ENCODE measurements at regions not wholly inside any gene's neighbourhood (a gene's known extent, or its start where the extent isn't known, plus 50 kb on each side); places are given as distances from the start of the nearest gene placed in this dataset.
"Not testable (repeated sequence)": the region's sequence is repeated elsewhere in the genome, so short reads cannot be mapped to it uniquely, and the experiment has no call there.

GRCh38 chr22:41023299-41023623 is 69.1 kb upstream of the EP300 start:
- Histone ChIP-seq H3K4me3 (no peak overlapping the region), H3K36me3 (ENCODE audit: low read depth) (no peaks in the 10 kb centered on the region), H3K9me3 (no peaks in the 10 kb centered on the region), H3K4me1 (ENCODE audit: low read depth) (peaks cover 6% of the 10 kb centered on the region)
- intact Hi-C loops (cut with DNase I, micrococcal nuclease) = loop anchor here in 1 of 2 donors (10.0 kb wide), 2 partner anchors 68 to 72 kb away; partner anchors contain the start of genes EP300 and RBX1
- no peak for ATAC-seq
- no peak for DNase-seq
- no peak for TF ChIP-seq CTCF (IDR thresholded peaks at IDR 0.05)

- H3K4me1 ChIP-seq (ENCODE audit: low read depth) = no peaks in the 10 kb centered on the region
- no peak for TF ChIP-seq CTCF (IDR thresholded peaks at IDR 0.05)
- ATAC-seq (no peak), DNase-seq (no peak)
- H3K9me3 ChIP-seq = no peaks in the 10 kb centered on the region
- intact Hi-C loops (cut with DNase I, micrococcal nuclease) = loop anchor here in 1 of 2 donors (10.0 kb wide), 2 partner anchors 66 to 74 kb away; partner anchors contain the start of genes EP300 and RBX1
- no peak overlapping the region for H3K4me3 ChIP-seq
- no peaks in the 10 kb centered on the region for H3K36me3 ChIP-seq (ENCODE audit: low read depth)
Observed at GRCh38 chr22:41028841-41029240, 63.6 kb upstream of the EP300 start.

- DNase-seq (no peak), ATAC-seq (no peak)
- H3K9me3 ChIP-seq = no peaks in the 10 kb centered on the region
- H3K36me3 ChIP-seq (ENCODE audit: low read depth) = no peaks in the 10 kb centered on the region
- intact Hi-C loops (cut with DNase I, micrococcal nuclease) = loop anchor here in 1 of 2 donors (10.0 kb wide), 1 partner anchor 54 kb away; no protein-coding TSS in a partner anchor
- no peaks in the 10 kb centered on the region for H3K4me1 ChIP-seq (ENCODE audit: low read depth)
- TF ChIP-seq CTCF (IDR thresholded peaks at IDR 0.05) = no peak
- no peak overlapping the region for H3K4me3 ChIP-seq
Observed at GRCh38 chr22:41030891-41031290, 61.5 kb upstream of the EP300 start.

GRCh38 chr22:41034706-41035105 is 57.7 kb upstream of the EP300 start:
- no peak for TF ChIP-seq CTCF (IDR thresholded peaks at IDR 0.05)
- Histone ChIP-seq H3K4me3 (no peak overlapping the region), H3K4me1 (ENCODE audit: low read depth) (no peaks in the 10 kb centered on the region), H3K36me3 (ENCODE audit: low read depth) (no peaks in the 10 kb centered on the region), H3K9me3 (no peaks in the 10 kb centered on the region)
- DNase-seq (no peak), ATAC-seq (no peak)
- intact Hi-C loops (cut with DNase I, micrococcal nuclease) = loop anchor here in 1 of 2 donors (10.0 kb wide), 1 partner anchor 50 kb away; no protein-coding TSS in a partner anchor

- H3K36me3 ChIP-seq (ENCODE audit: low read depth) = no peaks in the 10 kb centered on the region
- DNase-seq (no peak), ATAC-seq (no peak)
- H3K4me1 ChIP-seq (ENCODE audit: low read depth) = no peaks in the 10 kb centered on the region
- intact Hi-C loops (cut with DNase I, micrococcal nuclease) = loop anchor here in 1 of 2 donors (10.0 kb wide), 1 partner anchor 48 kb away; no protein-coding TSS in a partner anchor
- H3K9me3 ChIP-seq = no peaks in the 10 kb centered on the region
- no peak for TF ChIP-seq CTCF (IDR thresholded peaks at IDR 0.05)
- no peak overlapping the region for H3K4me3 ChIP-seq
Observed at GRCh38 chr22:41036924-41037323, 55.5 kb upstream of the EP300 start.

GRCh38 chr22:41038732-41039131 is 53.7 kb upstream of the EP300 start:
- no peaks in the 10 kb centered on the region for H3K36me3 ChIP-seq (ENCODE audit: low read depth)
- H3K4me1 ChIP-seq (ENCODE audit: low read depth) = no peaks in the 10 kb centered on the region
- H3K4me3 ChIP-seq = no peak overlapping the region
- no peak for ATAC-seq
- intact Hi-C loops (cut with DNase I, micrococcal nuclease) = loop anchor here in 1 of 2 donors (10.0 kb wide), 1 partner anchor 46 kb away; no protein-coding TSS in a partner anchor
- no peaks in the 10 kb centered on the region for H3K9me3 ChIP-seq
- no peak for TF ChIP-seq CTCF (IDR thresholded peaks at IDR 0.05)
- no peak for DNase-seq

- H3K4me3 ChIP-seq = not testable (repeated sequence)
- intact Hi-C loops (cut with DNase I, micrococcal nuclease) = loop anchor here in 1 of 2 donors (10.0 kb wide), 1 partner anchor 45 kb away; no protein-coding TSS in a partner anchor
Observed at GRCh38 chr22:41039641-41040040, 52.8 kb upstream of the EP300 start.

More at GRCh38 chr22:41039641-41040040, 52.8 kb upstream of the EP300 start:
- not testable (repeated sequence) for H3K36me3 ChIP-seq (ENCODE audit: low read depth); H3K9me3 ChIP-seq; DNase-seq; H3K4me1 ChIP-seq (ENCODE audit: low read depth); ATAC-seq

All from mucosa of descending colon (tissue), 3 donors.